NCI-H2081 treated with DMSO at 0.1 percent for 48 hours (cell line): ENCODE measurements at regions not wholly inside any gene's neighbourhood (a gene's known extent, or its start where the extent isn't known, plus 50 kb on each side); places are given as distances from the start of the nearest gene placed in this dataset.
"Not testable (repeated sequence)": the region's sequence is repeated elsewhere in the genome, so short reads cannot be mapped to it uniquely, and the experiment has no call there.

Experiments
- DNase-seq: peaks from one replicate; lab custom pipeline; 2025; lab: John Stamatoyannopoulos, UW

GRCh38 chr14:55807053-55807880 is 227.3 kb downstream of the KTN1 start:
- DNase-seq: peak; percentile 74

DNA sequence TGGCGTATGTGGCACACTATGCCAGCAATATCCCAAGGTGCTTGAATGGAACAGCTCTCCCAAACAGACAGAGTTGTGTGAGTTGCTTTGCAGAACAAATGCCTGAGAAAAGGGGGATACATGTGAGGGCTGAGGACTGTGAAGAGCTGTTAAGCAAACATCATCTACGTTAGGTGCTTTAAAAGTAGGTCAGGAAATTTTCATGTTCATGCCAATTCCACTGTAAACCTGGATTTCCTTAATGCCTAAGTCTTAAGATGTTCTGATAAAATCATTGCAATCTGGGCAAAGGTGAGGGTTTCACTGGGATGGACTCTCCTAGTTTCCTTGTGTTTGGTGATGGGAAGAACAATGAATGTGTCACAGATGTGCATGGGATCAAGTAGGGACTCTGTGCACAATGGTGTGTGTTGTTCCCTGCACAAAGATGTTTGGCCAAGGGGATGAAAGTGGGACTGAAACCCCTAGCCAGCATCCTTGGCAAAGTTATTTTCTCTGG is 227.9 kb downstream of the KTN1 start:
- no peak for DNase-seq

- DNase-seq: no peak
These were observed 233.6 kb downstream of the KTN1 start for GRCh38 chr14:55813630-55814029.

DNA sequence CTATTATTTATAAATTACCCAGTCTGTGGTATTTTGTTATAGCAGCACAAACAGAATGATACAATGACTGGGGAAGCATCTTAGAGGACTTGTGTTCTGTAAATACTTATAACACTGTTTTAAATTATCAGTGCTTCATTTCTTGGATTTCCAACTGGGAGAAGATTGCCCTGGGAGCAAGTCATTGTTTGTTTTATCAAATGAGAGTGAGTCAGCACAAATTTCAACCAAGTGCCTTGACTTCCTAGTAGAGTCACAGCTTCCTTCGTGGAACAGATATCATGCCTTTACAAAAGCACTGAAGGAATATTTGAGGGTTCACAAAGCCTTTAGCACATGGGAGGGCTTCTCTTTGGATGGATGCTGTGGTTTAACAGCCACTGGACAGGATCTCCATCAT is 234.1 kb downstream of the KTN1 start:
- no peak for DNase-seq

DNA sequence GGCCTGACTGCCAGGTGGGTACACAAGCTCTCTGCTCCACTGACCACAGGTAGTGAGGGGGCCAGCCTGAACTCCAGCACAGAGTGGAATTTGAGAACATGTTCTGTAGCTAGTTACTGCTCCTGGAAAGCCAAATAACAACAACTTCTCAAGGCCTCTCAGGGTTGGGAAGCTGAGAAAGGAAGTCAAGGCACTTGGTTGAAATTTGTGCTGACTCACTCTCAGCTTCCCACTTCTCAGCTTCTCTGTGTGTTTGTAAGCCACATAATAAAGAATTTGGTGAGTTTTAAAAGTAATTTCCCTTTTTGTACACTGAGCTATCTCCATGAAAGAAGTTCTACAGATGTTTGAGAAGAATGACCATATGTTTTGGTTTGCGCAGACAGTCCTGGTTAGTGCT is 234.9 kb downstream of the KTN1 start:
- no peak for DNase-seq

GRCh38 chr14:55816225-55816624 is 236.2 kb downstream of the KTN1 start:
- no peak for DNase-seq

DNA sequence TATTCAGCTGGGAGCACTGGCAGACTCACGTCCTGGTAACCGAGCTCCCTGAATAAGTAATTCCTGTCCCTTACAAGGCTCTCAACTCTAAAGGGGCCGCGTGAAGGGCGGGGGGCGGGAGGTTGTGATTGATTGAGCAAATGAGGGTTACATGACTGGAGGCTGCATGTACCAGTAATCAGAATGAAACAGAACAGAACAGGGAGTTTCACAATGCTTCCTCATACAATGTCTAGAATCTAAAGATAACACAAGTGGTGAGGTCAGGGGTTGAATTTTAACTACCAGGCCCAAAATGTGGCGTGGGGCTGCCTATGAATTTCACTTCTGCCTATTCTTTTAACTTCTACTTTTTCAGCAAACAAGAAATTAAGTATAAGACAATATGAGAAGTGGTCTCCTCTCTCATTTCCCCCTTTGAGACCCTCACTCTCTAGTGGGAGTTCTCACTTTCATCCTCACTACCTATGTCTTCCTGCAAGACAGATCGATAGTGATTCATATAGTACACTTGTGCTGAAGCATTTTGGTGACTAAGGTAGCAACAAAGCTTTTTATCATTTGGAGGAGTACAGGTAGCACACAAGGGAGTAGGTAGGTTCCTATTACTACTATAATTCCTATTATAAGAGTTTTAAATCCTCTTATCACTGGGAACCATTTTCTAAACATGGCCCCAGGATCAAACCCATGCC is 239.8 kb downstream of the KTN1 start:
- no peak for DNase-seq

GRCh38 chr14:55822906-55823305 is 242.9 kb downstream of the KTN1 start:
- no peak for DNase-seq

- DNase-seq: no peak
These were observed 252.3 kb downstream of the KTN1 start for GRCh38 chr14:55832122-55832911.

DNA sequence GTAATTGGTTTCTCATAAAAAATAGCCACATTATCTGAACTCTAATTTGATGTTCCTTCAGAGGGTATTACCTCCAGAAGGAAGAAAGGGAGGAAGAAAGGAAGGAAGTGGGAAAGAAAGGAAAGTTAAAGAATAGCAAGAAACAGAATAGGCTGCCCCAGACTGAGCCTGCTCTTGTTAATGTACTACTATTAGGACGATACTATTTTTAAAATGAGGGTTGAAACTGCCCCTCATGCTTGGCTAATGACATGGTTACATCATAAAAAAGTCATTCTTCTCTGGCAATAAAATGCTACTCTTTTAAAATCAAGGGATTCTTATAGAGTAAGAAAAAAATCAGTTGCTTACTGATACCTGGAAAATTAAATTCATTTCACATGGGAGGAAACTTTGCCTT is 253.0 kb downstream of the KTN1 start:
- no peak for DNase-seq

- DNase-seq: no peak
These were observed 254.4 kb downstream of the KTN1 start for GRCh38 chr14:55834390-55834789.

DNA sequence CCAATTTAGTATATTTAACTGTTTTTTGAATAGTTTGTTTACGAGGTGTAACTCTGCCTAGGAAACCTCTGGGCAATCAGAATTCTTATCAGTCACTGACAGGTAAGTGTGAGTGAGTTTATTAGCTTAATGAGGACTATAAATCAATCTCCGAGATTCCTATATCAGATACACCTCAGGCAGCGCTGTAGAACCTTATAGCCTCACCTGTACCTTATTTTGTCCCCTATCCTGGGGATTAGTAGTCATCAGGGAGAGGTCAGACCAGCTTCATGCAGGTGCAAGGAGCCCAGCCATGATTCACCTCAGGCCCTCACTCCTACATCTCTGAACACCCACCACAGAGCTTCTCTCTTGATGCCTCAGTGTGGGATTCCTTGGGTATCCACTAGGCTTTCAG is 256.0 kb downstream of the KTN1 start:
- DNase-seq: no peak

DNA sequence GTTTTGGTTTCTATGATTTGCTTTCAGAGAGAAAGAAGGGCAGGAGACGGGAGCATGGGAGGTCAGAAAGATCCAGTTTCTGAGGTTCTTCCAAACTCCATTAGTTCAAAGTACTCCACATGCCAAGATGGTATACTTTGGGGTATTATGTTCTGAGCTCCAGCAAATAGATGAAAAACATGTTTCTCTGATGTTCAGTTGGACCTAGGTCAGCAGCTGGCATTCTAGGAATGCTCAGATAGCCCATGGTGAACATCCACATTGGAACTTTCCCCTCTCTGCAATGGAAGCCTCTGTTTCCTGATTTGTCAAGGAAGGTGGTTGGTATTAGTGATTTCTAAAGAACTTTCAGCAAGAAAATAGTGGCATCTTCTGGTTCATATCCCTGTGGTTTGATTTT is 257.5 kb downstream of the KTN1 start:
- no peak for DNase-seq

GRCh38 chr14:55838529-55839052 is 258.6 kb downstream of the KTN1 start:
- no peak for DNase-seq

- DNase-seq: not testable (repeated sequence)
These were observed 259.4 kb downstream of the KTN1 start for GRCh38 chr14:55839301-55839947.

GRCh38 chr14:55840821-55841220 is 260.8 kb downstream of the KTN1 start:
- no peak for DNase-seq

DNA sequence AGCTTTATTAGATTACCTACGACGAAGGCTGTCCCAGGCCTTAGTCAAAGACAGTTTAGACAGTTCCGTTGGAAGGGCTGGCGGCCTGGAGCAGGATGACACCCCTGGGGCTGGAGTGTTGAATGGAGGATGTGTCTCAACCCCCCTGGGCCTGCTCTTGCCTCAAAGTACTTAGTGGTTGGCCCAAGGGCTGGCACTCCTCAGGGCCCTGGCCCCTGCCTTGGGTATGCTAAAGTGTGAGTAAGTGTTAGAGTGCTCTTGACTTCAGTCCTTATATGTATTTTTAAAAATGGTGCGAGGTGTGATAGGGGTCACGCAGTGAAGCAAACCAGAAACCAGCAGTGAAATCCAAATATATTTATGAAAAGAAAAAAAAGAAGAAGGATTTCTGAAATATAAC is 261.6 kb downstream of the KTN1 start:
- no peak for DNase-seq

DNA sequence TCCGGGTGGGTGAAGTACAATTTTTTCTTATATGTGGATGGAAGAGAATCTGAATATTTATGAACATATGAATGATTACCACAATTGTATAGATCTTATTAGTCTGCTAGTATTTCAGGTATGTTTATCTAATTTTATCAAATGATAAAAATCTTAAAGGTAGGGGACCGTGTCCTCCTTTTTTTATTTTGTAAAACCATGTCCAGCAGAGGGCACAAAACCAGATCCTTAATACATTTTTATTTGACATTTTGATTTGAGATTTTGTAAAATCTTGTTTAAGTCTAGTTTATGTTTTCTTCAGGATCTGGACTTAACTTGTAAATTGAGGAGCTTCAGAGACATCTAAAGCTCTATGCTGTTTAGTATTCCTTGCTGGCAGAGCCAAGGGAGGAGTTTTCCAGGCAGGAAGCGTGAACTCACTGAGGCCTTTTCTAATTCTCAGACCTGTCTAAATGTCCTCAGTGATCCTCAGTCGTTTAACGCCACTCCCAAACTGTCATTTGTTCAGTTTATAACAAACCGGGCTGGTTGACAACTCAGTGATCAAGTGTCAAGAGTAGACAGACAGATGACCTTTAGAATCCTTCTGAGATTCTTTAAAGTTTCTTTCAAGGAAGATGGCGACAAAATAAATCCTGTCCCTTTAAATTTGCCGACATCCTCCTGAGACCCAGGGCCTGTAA is 263.9 kb downstream of the KTN1 start:
- DNase-seq: no peak

- no peak for DNase-seq
These were observed 266.2 kb downstream of the KTN1 start for GRCh38 chr14:55845963-55846825.

DNA sequence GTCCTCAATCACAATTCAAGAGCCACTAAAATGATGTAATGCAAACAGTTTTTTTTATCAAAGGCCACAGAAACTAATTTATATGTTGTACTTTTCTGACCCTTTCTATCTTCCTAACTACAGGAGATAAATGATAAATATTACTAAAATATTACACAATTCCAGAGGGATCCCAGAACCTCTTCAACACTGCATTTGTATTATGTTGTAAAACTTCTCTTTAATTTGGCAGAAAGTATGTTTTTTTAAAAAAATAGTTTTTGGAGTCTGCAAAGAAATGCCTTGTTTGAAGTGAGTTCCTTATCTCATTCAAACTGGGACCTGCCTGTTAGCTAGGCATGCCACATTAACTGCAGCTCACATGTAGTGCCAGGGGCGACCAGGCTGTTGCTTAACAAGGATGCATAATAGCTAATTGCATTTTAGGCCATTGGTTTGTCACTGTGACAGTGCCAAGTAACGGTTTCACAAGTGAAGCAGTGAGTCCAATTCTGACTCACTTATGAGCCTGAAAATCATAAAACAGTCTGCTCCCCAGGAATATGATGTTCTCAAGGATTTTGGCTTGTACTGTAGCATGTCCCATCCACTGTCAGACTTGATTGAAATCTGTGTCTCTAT is 266.9 kb downstream of the KTN1 start:
- no peak for DNase-seq
